ENCODE measurements at regions not wholly inside any gene's neighbourhood (a gene's known extent, or its start where the extent isn't known, plus 50 kb on each side); places are given as distances from the start of the nearest gene placed in this dataset.
"Not testable (repeated sequence)": the region's sequence is repeated elsewhere in the genome, so short reads cannot be mapped to it uniquely, and the experiment has no call there.

DNA sequence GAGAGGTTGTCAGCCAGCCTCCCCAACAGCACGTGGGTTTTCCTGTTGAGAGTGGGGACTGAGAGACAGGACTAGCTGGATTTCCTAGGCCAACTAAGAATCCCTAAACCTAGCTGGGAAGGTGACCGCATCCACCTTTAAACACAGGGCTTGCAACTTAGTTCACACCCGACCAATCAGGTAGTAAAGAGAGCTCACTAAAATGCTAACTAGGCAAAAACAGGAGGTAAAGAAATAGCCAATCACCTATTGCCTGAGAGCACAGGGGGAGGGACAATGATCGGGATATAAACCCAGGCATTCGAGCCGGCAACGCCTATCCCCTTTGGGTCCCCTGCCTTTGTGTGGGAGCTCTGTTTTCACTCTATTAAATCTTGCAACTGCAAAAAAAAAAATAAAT is 180.5 kb upstream of the TBX18 start:
- H3K27me3 ChIP-seq (ENCODE audit: insufficient read depth, low read length); H3K4me3 ChIP-seq (ENCODE audit: low read length): not testable (repeated sequence)

GRCh38 chr6:84943905-84944304 is 179.5 kb upstream of the TBX18 start:
- H3K36me3 ChIP-seq (ENCODE audit: insufficient read depth, low read depth, low read length), result no peaks in the 10 kb centered on the region
- H3K4me3 ChIP-seq (ENCODE audit: low read length), result no peak overlapping the region
- H3K27me3 ChIP-seq (ENCODE audit: insufficient read depth, low read length), result no peaks in the 10 kb centered on the region
- H3K4me1 ChIP-seq (ENCODE audit: insufficient read depth, low read length), result peaks cover 7% of the 10 kb centered on the region; the same call in 1 of the 2 replicates
- H3K9ac ChIP-seq (ENCODE audit: low read depth, low read length), result no peak overlapping the region
- H3K27ac ChIP-seq (ENCODE audit: low read length), result no peak overlapping the region
- no peaks in the 10 kb centered on the region; the same call in 1 of the 2 replicates for H3K9me3 ChIP-seq (ENCODE audit: insufficient read depth, low read depth, low read length)

More for the DNA sequence above, 180.5 kb upstream of the TBX18 start:
- H3K9ac ChIP-seq (ENCODE audit: low read depth, low read length); H3K9me3 ChIP-seq (ENCODE audit: insufficient read depth, low read depth, low read length); H3K4me1 ChIP-seq (ENCODE audit: insufficient read depth, low read length); H3K36me3 ChIP-seq (ENCODE audit: insufficient read depth, low read depth, low read length); H3K27ac ChIP-seq (ENCODE audit: low read length): not testable (repeated sequence)

- not testable (repeated sequence) for H3K4me3 ChIP-seq (ENCODE audit: low read length); H3K36me3 ChIP-seq (ENCODE audit: insufficient read depth, low read depth, low read length); H3K27me3 ChIP-seq (ENCODE audit: insufficient read depth, low read length); H3K4me1 ChIP-seq (ENCODE audit: insufficient read depth, low read length); H3K9ac ChIP-seq (ENCODE audit: low read depth, low read length); H3K27ac ChIP-seq (ENCODE audit: low read length); H3K9me3 ChIP-seq (ENCODE audit: insufficient read depth, low read depth, low read length)
Observed at GRCh38 chr6:84941609-84942008, 177.2 kb upstream of the TBX18 start.

DNA sequence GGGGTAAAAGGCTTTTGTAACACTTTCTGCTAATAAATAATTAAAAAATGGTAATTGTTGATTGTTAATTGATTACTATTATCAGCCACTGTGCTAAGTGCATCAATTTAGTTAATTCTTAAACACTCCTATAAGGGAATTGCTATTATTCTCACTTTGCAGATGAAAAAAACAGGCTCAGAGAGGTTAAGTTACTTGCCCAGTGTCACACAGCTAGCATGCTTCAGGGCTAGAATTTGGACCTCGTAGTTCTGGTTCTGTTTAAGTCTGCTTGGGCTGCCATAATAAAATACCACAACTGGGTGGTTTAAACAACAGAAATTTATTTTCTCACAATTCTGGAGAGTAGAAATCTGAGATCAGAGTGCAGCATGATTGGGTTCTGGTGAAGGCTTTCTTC is 164.8 kb upstream of the TBX18 start:
- Histone ChIP-seq H3K9me3 (ENCODE audit: insufficient read depth, low read depth, low read length) (no peaks in the 10 kb centered on the region), H3K9ac (ENCODE audit: low read depth, low read length) (no peak overlapping the region), H3K27me3 (ENCODE audit: insufficient read depth, low read length) (no peaks in the 10 kb centered on the region), H3K27ac (ENCODE audit: low read length) (no peak overlapping the region), H3K4me3 (ENCODE audit: low read length) (no peak overlapping the region), H3K36me3 (ENCODE audit: insufficient read depth, low read depth, low read length) (no peaks in the 10 kb centered on the region), H3K4me1 (ENCODE audit: insufficient read depth, low read length) (no peaks in the 10 kb centered on the region)

DNA sequence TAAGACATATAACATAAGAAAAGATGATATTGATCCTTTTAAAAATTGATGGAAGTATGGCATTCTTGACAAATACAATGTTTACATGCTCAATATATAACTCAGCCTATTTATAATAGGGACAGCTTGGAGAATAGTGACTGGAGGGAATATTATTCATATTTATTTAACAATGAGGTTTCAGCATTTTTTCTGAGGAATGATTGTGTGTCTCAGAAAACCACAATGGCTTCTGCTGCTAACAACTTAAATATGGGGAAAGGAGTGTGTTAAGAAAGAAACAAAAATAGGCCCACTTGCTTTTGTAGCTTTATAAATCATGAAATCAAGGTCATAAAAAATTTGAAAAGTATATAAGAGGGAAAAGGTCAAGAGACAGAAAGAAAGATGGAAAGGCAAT is 163.2 kb upstream of the TBX18 start:
- no peak overlapping the region for H3K27ac ChIP-seq (ENCODE audit: low read length)
- H3K9ac ChIP-seq (ENCODE audit: low read depth, low read length), result no peak overlapping the region
- H3K4me3 ChIP-seq (ENCODE audit: low read length), result no peak overlapping the region
- H3K9me3 ChIP-seq (ENCODE audit: insufficient read depth, low read depth, low read length), result no peaks in the 10 kb centered on the region
- H3K4me1 ChIP-seq (ENCODE audit: insufficient read depth, low read length), result no peaks in the 10 kb centered on the region
- no peaks in the 10 kb centered on the region for H3K36me3 ChIP-seq (ENCODE audit: insufficient read depth, low read depth, low read length)
- H3K27me3 ChIP-seq (ENCODE audit: insufficient read depth, low read length), result no peaks in the 10 kb centered on the region

GRCh38 chr6:84926189-84927155 is 162.1 kb upstream of the TBX18 start:
- Histone ChIP-seq H3K27me3 (ENCODE audit: insufficient read depth, low read length) (no peaks in the 10 kb centered on the region), H3K9me3 (ENCODE audit: insufficient read depth, low read depth, low read length) (no peaks in the 10 kb centered on the region), H3K4me1 (ENCODE audit: insufficient read depth, low read length) (no peaks in the 10 kb centered on the region), H3K27ac (ENCODE audit: low read length) (no peak overlapping the region), H3K9ac (ENCODE audit: low read depth, low read length) (no peak overlapping the region), H3K4me3 (ENCODE audit: low read length) (no peak overlapping the region), H3K36me3 (ENCODE audit: insufficient read depth, low read depth, low read length) (no peaks in the 10 kb centered on the region)

- H3K27ac ChIP-seq (ENCODE audit: low read length), result no peak overlapping the region
- H3K27me3 ChIP-seq (ENCODE audit: insufficient read depth, low read length), result no peaks in the 10 kb centered on the region
- no peaks in the 10 kb centered on the region for H3K4me1 ChIP-seq (ENCODE audit: insufficient read depth, low read length)
- H3K4me3 ChIP-seq (ENCODE audit: low read length), result no peak overlapping the region
- H3K9ac ChIP-seq (ENCODE audit: low read depth, low read length), result no peak overlapping the region
- no peaks in the 10 kb centered on the region for H3K9me3 ChIP-seq (ENCODE audit: insufficient read depth, low read depth, low read length)
- H3K36me3 ChIP-seq (ENCODE audit: insufficient read depth, low read depth, low read length), result no peaks in the 10 kb centered on the region
Observed at GRCh38 chr6:84921891-84922290, 157.5 kb upstream of the TBX18 start.

GRCh38 chr6:84920021-84920420 is 155.6 kb upstream of the TBX18 start:
- Histone ChIP-seq H3K4me3 (ENCODE audit: low read length) (no peak overlapping the region), H3K27me3 (ENCODE audit: insufficient read depth, low read length) (no peaks in the 10 kb centered on the region), H3K9me3 (ENCODE audit: insufficient read depth, low read depth, low read length) (no peaks in the 10 kb centered on the region), H3K36me3 (ENCODE audit: insufficient read depth, low read depth, low read length) (no peaks in the 10 kb centered on the region), H3K27ac (ENCODE audit: low read length) (no peak overlapping the region), H3K9ac (ENCODE audit: low read depth, low read length) (no peak overlapping the region), H3K4me1 (ENCODE audit: insufficient read depth, low read length) (no peaks in the 10 kb centered on the region)

GRCh38 chr6:84916704-84917103 is 152.3 kb upstream of the TBX18 start:
- no peaks in the 10 kb centered on the region for H3K36me3 ChIP-seq (ENCODE audit: insufficient read depth, low read depth, low read length)
- no peak overlapping the region for H3K4me3 ChIP-seq (ENCODE audit: low read length)
- no peaks in the 10 kb centered on the region for H3K27me3 ChIP-seq (ENCODE audit: insufficient read depth, low read length)
- no peaks in the 10 kb centered on the region for H3K9me3 ChIP-seq (ENCODE audit: insufficient read depth, low read depth, low read length)
- no peaks in the 10 kb centered on the region for H3K4me1 ChIP-seq (ENCODE audit: insufficient read depth, low read length)
- H3K9ac ChIP-seq (ENCODE audit: low read depth, low read length), result no peak overlapping the region
- no peak overlapping the region for H3K27ac ChIP-seq (ENCODE audit: low read length)

DNA sequence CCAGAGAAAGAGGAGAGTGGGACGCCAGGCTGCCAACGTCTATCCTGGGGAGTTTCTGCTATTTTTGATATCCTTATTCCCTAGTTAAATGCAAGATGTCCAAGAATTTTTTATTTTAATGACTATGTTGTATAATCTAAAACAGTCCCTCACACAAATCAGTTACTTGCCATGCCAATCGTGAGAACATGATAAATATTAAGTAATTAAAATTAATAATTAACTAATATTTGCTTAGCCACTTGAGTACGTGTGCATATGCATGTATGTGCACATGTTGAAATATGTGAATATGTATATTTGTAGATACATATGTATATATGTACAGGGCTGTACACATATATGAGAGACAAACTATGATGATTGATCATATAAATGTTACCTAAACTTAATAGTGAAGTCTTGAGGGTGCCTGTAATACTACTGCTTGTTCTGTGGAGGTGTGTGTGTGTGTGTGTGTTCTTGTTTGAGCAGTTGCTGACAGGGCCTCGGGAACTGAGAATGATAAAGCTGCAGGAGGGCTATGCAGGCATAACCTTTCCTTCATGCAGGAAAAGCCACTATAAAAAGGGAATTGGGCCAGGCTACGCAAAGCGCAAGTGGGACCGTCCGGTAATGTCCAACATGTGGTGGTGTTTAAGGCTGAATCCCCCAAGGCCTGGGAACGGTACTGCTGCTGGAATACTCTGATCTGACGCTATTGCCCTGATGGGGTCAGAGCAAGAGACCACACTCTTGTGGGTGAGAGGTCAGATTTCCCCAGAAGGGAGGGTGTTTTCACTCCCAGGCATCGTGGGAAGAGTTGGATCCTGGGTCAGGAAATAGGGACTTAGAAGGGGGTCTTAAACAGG is 148.3 kb upstream of the TBX18 start:
- H3K4me1 ChIP-seq (ENCODE audit: insufficient read depth, low read length), result peaks cover 6% of the 10 kb centered on the region; the same call in 1 of the 2 replicates
- H3K4me3 ChIP-seq (ENCODE audit: low read length), result no peak overlapping the region
- no peak overlapping the region for H3K9ac ChIP-seq (ENCODE audit: low read depth, low read length)
- H3K27ac ChIP-seq (ENCODE audit: low read length), result no peak overlapping the region
- H3K36me3 ChIP-seq (ENCODE audit: insufficient read depth, low read depth, low read length), result no peaks in the 10 kb centered on the region
- H3K9me3 ChIP-seq (ENCODE audit: insufficient read depth, low read depth, low read length), result no peaks in the 10 kb centered on the region
- H3K27me3 ChIP-seq (ENCODE audit: insufficient read depth, low read length), result no peaks in the 10 kb centered on the region

DNA sequence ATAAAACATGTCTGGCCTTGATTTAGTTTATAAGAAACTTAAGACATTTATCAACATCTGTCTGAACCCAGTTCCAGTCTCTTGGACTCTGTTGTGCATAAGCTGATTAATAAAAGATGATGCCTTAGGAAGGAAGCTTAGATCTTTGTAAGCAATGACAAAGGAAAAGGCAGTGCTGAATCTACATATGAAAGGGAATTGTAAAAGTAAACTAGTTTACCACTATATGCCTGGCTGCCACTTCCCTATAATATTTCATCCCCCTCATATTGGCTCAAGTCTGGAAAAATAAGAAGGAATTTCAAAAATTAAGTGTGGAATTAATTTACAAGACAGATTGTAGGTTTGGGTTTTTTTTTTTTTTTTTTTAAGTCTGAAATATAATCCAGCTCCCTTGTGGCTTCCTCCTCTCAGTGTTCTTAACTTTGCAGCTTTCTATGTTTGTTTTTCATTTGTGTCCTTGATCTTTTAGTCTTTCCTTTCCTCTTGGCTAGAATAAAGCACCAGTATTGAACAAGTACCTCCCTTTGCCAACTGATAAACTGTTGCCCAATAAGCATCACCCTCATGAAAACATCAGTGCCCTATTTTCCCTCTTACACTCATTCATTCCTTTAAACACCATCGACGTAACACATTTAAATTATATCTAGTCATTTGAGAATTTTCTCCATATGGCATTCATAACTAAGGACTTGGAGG is 146.7 kb upstream of the TBX18 start:
- no peak overlapping the region for H3K4me3 ChIP-seq (ENCODE audit: low read length)
- no peak overlapping the region for H3K27ac ChIP-seq (ENCODE audit: low read length)
- no peaks in the 10 kb centered on the region for H3K27me3 ChIP-seq (ENCODE audit: insufficient read depth, low read length)
- H3K9me3 ChIP-seq (ENCODE audit: insufficient read depth, low read depth, low read length), result no peaks in the 10 kb centered on the region
- H3K9ac ChIP-seq (ENCODE audit: low read depth, low read length), result no peak overlapping the region
- H3K36me3 ChIP-seq (ENCODE audit: insufficient read depth, low read depth, low read length), result no peaks in the 10 kb centered on the region
- H3K4me1 ChIP-seq (ENCODE audit: insufficient read depth, low read length), result peaks cover 6% of the 10 kb centered on the region; the same call in 1 of the 2 replicates

All from iPS-20b (cell line).